Psoas muscle (tissue), 7 donors: ENCODE measurements at regions not wholly inside any gene's neighbourhood (a gene's known extent, or its start where the extent isn't known, plus 50 kb on each side); places are given as distances from the start of the nearest gene placed in this dataset.

Experiments
- ATAC-seq, 4 donors: fragments of 200-7000 bp; cut with Tn5 transposase; one replicate each; pipeline ENCODE4 v1.9.1; 2020; ENCODE audit warnings: moderate library complexity in 3 of 4, mild to moderate bottlenecking in 2 of 4
- DNase-seq, 2 donors: peaks; one replicate each; pipeline ENCODE4 v3.0.0-alpha.2; 2020
- H3K27ac ChIP-seq: fragments of 200-600 bp; one replicate; pipeline ENCODE4 v1.8.0; 2022
- H3K27me3 ChIP-seq, 3 donors: fragments of 200-600 bp in 1 of 3; one replicate each; pipeline versions ENCODE4 v1.6.1 to v1.8.0; 2013 to 2022; ENCODE audit warnings: low read length in 2 of 3, mild to moderate bottlenecking in 2 of 3, moderate library complexity in 1 of 3; ENCODE audit not compliant: insufficient read depth in 3 of 3
- H3K36me3 ChIP-seq, 2 donors: fragments of 200-600 bp in 1 of 2; one replicate each; pipeline versions ENCODE4 v1.6.1 to v1.8.0; 2013 to 2022; ENCODE audit warnings: low read depth in 1 of 2, mild to moderate bottlenecking in 1 of 2, moderate library complexity in 1 of 2; ENCODE audit not compliant: insufficient read depth in 1 of 2
- H3K4me1 ChIP-seq: fragments of 200-600 bp; one replicate; pipeline ENCODE4 v1.8.0; 2022
- H3K4me3 ChIP-seq: fragments of 200-600 bp; one replicate; pipeline ENCODE4 v1.8.0; 2022; ENCODE audit warnings: mild to moderate bottlenecking
- H3K9me3 ChIP-seq: fragments of 200-600 bp; one replicate; pipeline ENCODE4 v1.8.0; 2022
- CTCF ChIP-seq: fragments of 200-600 bp; IDR thresholded peaks from one replicate; pipeline ENCODE4 v1.8.0; 2022; ENCODE audit warnings: antibody characterized with exemption
- WGBS, 3 donors: extraction: QIAGEN DNeasy Blood & Tissue Kit; methylation state at CpG; one replicate each; pipeline versions ENCODE4 v1.1.6 to v1.1.7; 2013; 5-methylcytosine and 5-hydroxymethylcytosine counted together
- intact Hi-C, 2 donors: fragments of 100-400 bp; cut with DNase I; formaldehyde crosslinking; loops; one replicate each; pipeline versions ENCODE4 v1.11.0 to v1.14.2; 2022
- donor health status: healthy with polysubstance abuse.
- donor health status: DM: no; HTN: no; CAD: no; lungs with moderate emphysema.
- donor health status: Bipolar disorder and iron deficiency.
- donor health status: healthy.
- donor health status: DM: yes; HTN: yes; CAD: no.
- donor health status: DM: no; HTN: no; CAD: no.
- donor health status: DM: yes; HTN: yes; CAD: no.

GRCh38 chr1:207963427-207964194 is 52.7 kb upstream of the CD34 start:
- TF ChIP-seq CTCF = peak; percentile 100
- Histone ChIP-seq H3K9me3 (no peaks in the 10 kb centered on the region), H3K27me3 (no peaks in the 10 kb centered on the region), H3K36me3 (no peaks in the 10 kb centered on the region), H3K4me3 (peak overlapping the region; percentile 78), H3K27ac (peak overlapping the region; percentile 94), H3K4me1 (peaks cover 35% of the 10 kb centered on the region)
- ATAC-seq (peak; percentile 81 to 88 (median 84)), DNase-seq (peak; percentile 92 to 95)
- 0 to 1% (median 0%) methylated on average over 55 to 59 of the region's 59 CpGs for WGBS, 3 donors
- intact Hi-C loops = loop anchor here (1.0 to 2.0 kb wide), 6 partner anchors 66 to 139 kb away; no protein-coding TSS in a partner anchor

GRCh38 chr1:207962716-207963426 is 51.9 kb upstream of the CD34 start:
- 7 to 23% (median 11%) methylated on average over 31 to 32 of the region's 32 CpGs for WGBS, 3 donors
- Histone ChIP-seq H3K27me3 (no peaks in the 10 kb centered on the region), H3K27ac (peak overlapping the region; percentile 94), H3K4me3 (peak overlapping the region; percentile 78), H3K36me3 (no peaks in the 10 kb centered on the region), H3K4me1 (peaks cover 39% of the 10 kb centered on the region), H3K9me3 (no peaks in the 10 kb centered on the region)
- no peak for TF ChIP-seq CTCF
- DNase-seq (peak; percentile 45 to 73), ATAC-seq (peak; percentile 6 to 26 (median 20))
- intact Hi-C loops = loop anchor here (1.0 to 2.0 kb wide), 3 partner anchors 66 to 78 kb away; no protein-coding TSS in a partner anchor
